Kidney (tissue), 13 donors: ENCODE measurements at regions not wholly inside any gene's neighbourhood (a gene's known extent, or its start where the extent isn't known, plus 50 kb on each side); places are given as distances from the start of the nearest gene placed in this dataset.

Experiments used
- DNase-seq, 5 donors: peaks; one replicate each; pipeline ENCODE4 v3.0.0-alpha.2; 2013 to 2020
- FAIRE-seq: peaks from 2 replicates; lab custom pipeline; 2012; peaks lifted over from hg19 to GRCh38; lab: Jason Lieb, UNC
- H3K27ac ChIP-seq, 2 donors: one replicate each; pipeline ENCODE4 v1.7.0; 2013; ENCODE audit warnings: low read depth in 2 of 2, low read length in 2 of 2, inconsistent platforms in 1 of 2
- H3K27me3 ChIP-seq: one replicate; pipeline ENCODE4 v1.7.1; 2013; ENCODE audit warnings: low read length, inconsistent platforms; ENCODE audit not compliant: control insufficient read depth, insufficient read depth
- H3K36me3 ChIP-seq, 3 donors: one replicate each; pipeline versions ENCODE4 v1.7.0 to v1.7.1; 2013; ENCODE audit warnings: low read length in 3 of 3, control low read depth in 1 of 3, inconsistent platforms in 1 of 3; ENCODE audit not compliant: insufficient read depth in 3 of 3, control insufficient read depth in 2 of 3
- H3K4me1 ChIP-seq, 3 donors: one replicate each; pipeline versions ENCODE4 v1.7.0 to v1.7.1; 2013; ENCODE audit warnings: low read length in 3 of 3, inconsistent platforms in 1 of 3, low read depth in 1 of 3; ENCODE audit not compliant: control insufficient read depth in 2 of 3, insufficient read depth in 2 of 3
- H3K4me3 ChIP-seq, 3 donors: one replicate each; pipeline versions ENCODE4 v1.7.0 to v1.8.1; 2013; ENCODE audit warnings: low read length in 3 of 3, control low read depth in 1 of 3, inconsistent platforms in 1 of 3
- H3K9ac ChIP-seq, 3 donors: one replicate each; pipeline versions ENCODE4 v1.7.0 to v1.7.1; 2013; ENCODE audit warnings: low read length in 3 of 3, control low read depth in 1 of 3, inconsistent platforms in 1 of 3
- H3K9me3 ChIP-seq, 3 donors: one replicate each; pipeline versions ENCODE4 v1.7.0 to v1.7.1; 2013; ENCODE audit warnings: low read length in 3 of 3, control low read depth in 1 of 3, inconsistent platforms in 1 of 3; ENCODE audit not compliant: control insufficient read depth in 2 of 3, insufficient read depth in 1 of 3
- CTCF ChIP-seq: IDR thresholded peaks from 3 replicates; pipeline ENCODE4 v1.5.1; 2012; ENCODE audit warnings: mild to moderate bottlenecking, moderate library complexity, borderline replicate concordance; ENCODE audit not compliant: insufficient read depth; ENCODE audit errors: extremely low read depth
- intact Hi-C: fragments of 100-400 bp; cut with DNase I; formaldehyde crosslinking; loops from one replicate; pipeline ENCODE4 v1.11.1; 2022
- donor health status: control.
- donor health status: control.
- donor health status: control.
- donor health status: control.
- donor health status: control.
- donor health status: DM: yes; HTN: yes; CAD: no.
- donor health status: Normal renal cell carcinoma (clear cell type).

- DNase-seq (no peak), FAIRE-seq (no peak)
- H3K36me3 ChIP-seq = no peaks in the 10 kb centered on the region
- H3K4me1 ChIP-seq = peaks cover 0 to 9% (median 0%) of the 10 kb centered on the region in 3 donors
- H3K27ac ChIP-seq = peak overlapping the region; percentile 51 to 60
- H3K27me3 ChIP-seq = no peaks in the 10 kb centered on the region
- intact Hi-C loops = no loop called here
- no peak overlapping the region for H3K9ac ChIP-seq
- no peak overlapping the region for H3K4me3 ChIP-seq
- TF ChIP-seq CTCF = no peak
- H3K9me3 ChIP-seq = no peaks in the 10 kb centered on the region
These were observed 77.4 kb upstream of the BTG3 start for GRCh38 chr21:17690078-17690494.

GRCh38 chr21:17688912-17689874 lies 76.5 kb upstream of the BTG3 start:
- intact Hi-C loops = no loop called here
- no peak for FAIRE-seq

GRCh38 chr21:17682924-17683323 lies 70.2 kb upstream of the BTG3 start:
- Histone ChIP-seq H3K27ac (no peak overlapping the region), H3K36me3 (no peaks in the 10 kb centered on the region), H3K4me3 (no peak overlapping the region), H3K9me3 (no peaks in the 10 kb centered on the region), H3K4me1 (no peaks in the 10 kb centered on the region), H3K27me3 (no peaks in the 10 kb centered on the region), H3K9ac (no peak overlapping the region)
- intact Hi-C loops = no loop called here
- TF ChIP-seq CTCF = no peak
- no peak for FAIRE-seq
- DNase-seq = no peak

More at GRCh38 chr21:17688912-17689874, 76.5 kb upstream of the BTG3 start:
- no peak overlapping the region for H3K4me3 ChIP-seq
- no peaks in the 10 kb centered on the region for H3K36me3 ChIP-seq
- H3K27me3 ChIP-seq = no peaks in the 10 kb centered on the region
- DNase-seq = peak; percentile 29 to 93 (median 42)
- peak overlapping the region; percentile 51 to 60 for H3K27ac ChIP-seq
- TF ChIP-seq CTCF = no peak
- peaks cover 0 to 9% (median 0%) of the 10 kb centered on the region in 3 donors for H3K4me1 ChIP-seq
- no peaks in the 10 kb centered on the region for H3K9me3 ChIP-seq
- peak overlapping the region in 1 of 3 donors; percentile 40 for H3K9ac ChIP-seq
